HG03354 (cell line): ENCODE measurements at regions not wholly inside any gene's neighbourhood (a gene's known extent, or its start where the extent isn't known, plus 50 kb on each side); places are given as distances from the start of the nearest gene placed in this dataset.

Experiments used
- ATAC-seq: cut with Tn5 transposase; IDR thresholded peaks from one replicate; pipeline ENCODE4 v1.9.1; 2021; ENCODE audit warnings: mild to moderate bottlenecking; ENCODE audit not compliant: unreplicated experiment, poor library complexity, severe bottlenecking

DNA sequence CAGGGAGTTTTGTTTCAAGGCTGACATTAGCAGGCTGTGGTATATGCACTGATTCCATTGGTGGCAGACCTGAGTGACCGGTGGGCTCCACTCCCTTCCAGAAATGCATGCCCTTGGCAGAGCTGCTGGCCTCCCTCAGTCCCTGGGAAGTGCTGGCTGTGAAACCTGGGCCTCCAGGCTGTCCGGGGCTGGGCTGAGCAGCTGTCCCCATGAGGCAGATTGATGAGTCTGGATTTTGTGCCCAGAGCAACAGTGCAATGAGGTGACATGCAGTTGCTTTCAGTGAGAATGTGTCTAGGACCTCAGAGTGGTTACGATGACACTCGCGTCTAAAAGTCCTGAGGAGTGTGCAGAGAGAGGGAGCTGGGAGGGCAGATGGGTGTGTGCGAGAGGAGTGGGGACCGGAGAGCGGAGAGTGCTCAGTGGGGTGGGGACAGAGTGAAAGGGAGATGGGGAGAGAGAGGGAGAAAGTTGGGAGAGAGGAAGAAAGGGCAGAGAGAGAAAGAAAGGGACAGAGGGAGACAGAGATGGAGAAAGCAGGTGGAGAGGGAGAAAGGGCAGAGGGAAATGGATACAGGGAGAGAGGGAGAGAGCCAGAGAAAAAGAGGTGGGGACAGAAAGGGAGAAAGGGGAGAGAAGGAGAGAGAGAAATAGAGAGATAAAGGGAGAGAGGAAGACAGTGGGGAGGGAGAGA lies 978.3 kb downstream of the BRD1 start:
- no peak for ATAC-seq

- ATAC-seq = no peak
Measured at GRCh38 chr22:48846200-48846599, 981.5 kb downstream of the BRD1 start.

- no peak for ATAC-seq
Measured at GRCh38 chr22:48845356-48845936, 982.2 kb downstream of the BRD1 start.

GRCh38 chr22:48844056-48844675 lies 983.5 kb downstream of the BRD1 start:
- ATAC-seq = no peak

DNA sequence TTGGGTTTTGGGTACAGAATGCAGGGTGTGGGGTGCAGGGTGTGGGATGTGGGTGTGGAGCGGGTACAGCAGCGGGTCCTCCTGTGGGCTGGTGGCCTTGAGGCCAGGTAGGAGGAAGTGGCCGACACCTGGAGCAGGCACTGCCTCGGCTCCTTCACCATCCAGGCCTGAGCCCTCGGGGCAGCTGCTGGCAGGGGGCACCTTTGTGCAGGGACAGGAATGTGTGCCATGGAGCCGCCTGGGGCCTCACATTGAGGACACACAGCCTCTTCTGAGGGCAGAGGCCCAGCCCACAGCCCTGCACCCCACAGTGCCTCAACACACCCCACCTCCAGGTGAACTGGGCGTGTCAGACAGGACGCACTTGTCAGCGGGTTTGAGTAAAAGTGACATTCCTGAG lies 984.0 kb downstream of the BRD1 start:
- ATAC-seq = no peak

- no peak for ATAC-seq
Measured at GRCh38 chr22:48842976-48843375, 984.7 kb downstream of the BRD1 start.

GRCh38 chr22:48842583-48842945 lies 985.1 kb downstream of the BRD1 start:
- ATAC-seq = no peak

DNA sequence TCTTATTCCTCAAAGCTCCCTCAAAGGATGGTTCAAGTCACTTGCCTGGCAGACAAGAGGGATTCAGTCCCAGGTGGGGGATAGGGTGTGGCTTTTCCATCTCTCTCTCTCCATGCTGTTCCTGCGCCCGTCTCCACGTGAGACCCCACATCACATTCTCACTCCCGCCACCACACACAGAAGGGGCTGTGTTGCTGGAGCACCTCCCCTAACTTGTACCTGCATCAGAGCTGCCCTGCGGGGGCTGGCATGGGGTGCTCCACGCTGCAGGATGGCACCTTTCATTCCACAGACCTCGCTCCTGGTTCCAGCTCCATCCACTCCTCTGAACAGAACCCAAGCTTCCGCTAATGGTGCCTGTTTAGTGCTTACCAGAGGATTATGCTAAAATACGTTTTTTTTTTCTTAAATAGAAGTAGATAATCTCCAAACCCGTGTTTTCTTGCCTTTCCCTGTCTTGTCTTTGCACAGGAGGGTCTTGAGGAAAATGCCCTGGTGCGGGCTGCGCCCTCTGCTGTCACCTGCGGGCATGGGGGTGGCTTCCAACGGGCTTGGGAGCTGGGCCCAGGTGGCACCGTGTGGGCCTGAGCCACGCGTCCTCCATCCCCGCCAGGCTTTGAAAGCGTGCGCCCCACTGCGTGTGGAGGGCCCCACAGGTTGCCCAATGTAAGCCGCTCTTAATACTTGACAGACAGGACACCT lies 985.6 kb downstream of the BRD1 start:
- no peak for ATAC-seq

- no peak for ATAC-seq
Measured at GRCh38 chr22:48840112-48840949, 987.3 kb downstream of the BRD1 start.

DNA sequence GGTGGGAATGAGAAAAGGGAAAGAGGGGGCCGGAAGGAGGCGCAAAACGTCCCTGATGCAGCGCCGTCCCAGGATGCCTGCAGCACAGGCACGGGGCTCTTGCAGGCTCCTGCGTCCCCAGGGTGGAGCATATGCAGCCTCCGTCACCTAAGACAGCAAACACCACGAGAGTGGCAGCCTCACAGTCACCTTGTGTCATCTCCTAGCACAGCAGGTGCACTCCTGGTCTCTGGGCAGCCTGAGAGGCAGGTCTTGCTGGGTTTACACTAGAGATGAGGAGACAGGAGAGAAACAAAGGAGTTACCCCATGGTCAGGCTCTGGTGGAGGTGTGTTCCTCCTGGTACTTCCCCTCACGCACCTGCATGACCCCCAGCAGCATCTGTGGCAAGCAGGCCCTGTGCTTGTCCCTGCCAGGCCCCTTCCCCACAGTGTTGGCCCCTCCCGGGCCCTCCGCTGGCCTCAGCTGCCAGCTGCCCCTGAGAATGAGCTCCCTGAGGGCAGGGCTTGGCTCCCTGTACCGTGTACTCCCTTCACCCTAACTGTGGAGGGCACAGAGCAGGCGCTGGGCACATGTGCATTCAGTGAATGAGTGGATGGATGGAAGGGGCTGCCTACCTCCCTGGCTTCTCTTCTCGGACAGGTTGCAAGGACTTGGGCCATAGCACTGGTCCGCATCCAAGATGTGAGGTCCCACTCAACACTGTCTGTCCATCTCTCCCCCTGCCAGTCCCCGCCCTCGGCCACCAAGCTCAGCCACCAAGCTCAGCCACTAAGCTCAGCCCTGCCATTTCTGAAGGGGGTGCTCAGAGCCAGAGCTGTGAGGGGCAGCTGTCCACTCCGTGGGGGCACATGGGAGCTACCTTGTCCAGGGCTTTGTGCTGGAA lies 988.6 kb downstream of the BRD1 start:
- no peak for ATAC-seq

GRCh38 chr22:48838376-48838775 lies 989.3 kb downstream of the BRD1 start:
- no peak for ATAC-seq

GRCh38 chr22:48837341-48837935 lies 990.2 kb downstream of the BRD1 start:
- no peak for ATAC-seq

DNA sequence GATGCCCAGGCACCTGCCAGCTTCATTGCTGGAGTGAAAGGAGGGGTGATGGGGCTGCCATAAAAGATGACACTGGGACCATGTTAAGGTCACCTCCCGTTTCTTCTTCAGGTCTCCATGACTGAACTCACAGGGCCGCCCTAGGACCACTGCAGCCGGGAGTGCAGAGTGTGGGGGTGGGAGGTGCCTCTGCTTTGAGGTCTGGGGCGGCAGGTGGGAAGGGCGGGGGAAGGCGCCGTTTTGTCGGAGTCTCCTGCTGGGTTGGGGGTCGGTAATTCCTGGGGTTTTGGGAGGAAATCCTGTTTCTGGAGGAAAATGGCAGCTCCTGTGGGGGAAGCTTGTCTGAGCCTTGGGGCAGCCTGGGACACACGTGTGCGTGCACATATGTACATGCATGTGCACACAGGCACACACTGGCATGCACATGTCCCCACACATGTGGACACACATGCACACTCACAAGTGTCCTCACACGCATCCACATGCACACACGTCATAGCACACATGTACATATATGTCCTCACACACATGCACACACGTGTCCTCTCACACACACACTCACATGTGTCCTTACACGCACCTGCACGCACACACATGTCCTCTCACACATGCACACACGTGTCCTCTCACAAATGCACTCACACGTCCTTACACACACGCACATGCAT lies 990.9 kb downstream of the BRD1 start:
- no peak for ATAC-seq

GRCh38 chr22:48835857-48836672 lies 991.6 kb downstream of the BRD1 start:
- ATAC-seq = no peak

DNA sequence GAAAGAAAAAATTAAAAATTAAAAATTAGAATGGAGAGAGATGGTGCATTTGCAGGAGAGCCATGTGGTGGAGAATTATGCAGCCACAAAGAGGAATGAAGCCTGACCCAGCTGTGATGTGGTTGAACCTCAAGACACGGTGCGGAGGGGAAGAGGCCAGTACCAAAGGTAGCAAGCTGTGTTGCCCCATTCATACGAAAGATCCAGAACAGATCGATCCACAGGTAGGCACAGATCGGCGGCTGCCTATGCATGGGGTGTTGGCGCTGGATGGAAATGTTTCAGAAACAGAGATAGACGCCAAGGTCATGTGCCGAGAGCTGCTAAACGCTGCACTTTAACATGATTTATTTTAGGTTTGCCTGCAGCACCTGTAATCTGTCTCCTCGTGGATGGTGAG lies 992.3 kb downstream of the BRD1 start:
- no peak for ATAC-seq

- no peak for ATAC-seq
Measured at GRCh38 chr22:48834404-48834803, 993.3 kb downstream of the BRD1 start.

DNA sequence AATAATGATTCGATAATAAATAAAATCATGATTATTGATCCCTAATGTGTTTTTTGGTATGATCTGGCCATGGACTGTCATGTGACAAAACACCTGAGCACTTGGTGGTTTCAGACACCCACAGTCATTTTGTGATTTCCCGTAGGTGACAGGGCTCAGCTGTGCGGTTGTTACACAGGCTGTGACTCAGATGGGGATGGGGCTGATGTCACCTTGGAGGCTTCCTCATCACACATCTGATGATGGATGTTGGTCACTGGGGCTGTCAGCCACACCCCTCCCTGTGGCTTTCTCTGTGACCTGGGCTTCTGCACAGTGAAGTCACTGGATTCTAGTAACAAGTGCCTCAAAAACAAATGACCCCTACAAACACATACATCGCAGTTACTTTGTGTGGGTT lies 995.1 kb downstream of the BRD1 start:
- ATAC-seq = no peak
